ENCODE measurements at regions not wholly inside any gene's neighbourhood (a gene's known extent, or its start where the extent isn't known, plus 50 kb on each side); places are given as distances from the start of the nearest gene placed in this dataset.
"Not testable (repeated sequence)": the region's sequence is repeated elsewhere in the genome, so short reads cannot be mapped to it uniquely, and the experiment has no call there.

DNA sequence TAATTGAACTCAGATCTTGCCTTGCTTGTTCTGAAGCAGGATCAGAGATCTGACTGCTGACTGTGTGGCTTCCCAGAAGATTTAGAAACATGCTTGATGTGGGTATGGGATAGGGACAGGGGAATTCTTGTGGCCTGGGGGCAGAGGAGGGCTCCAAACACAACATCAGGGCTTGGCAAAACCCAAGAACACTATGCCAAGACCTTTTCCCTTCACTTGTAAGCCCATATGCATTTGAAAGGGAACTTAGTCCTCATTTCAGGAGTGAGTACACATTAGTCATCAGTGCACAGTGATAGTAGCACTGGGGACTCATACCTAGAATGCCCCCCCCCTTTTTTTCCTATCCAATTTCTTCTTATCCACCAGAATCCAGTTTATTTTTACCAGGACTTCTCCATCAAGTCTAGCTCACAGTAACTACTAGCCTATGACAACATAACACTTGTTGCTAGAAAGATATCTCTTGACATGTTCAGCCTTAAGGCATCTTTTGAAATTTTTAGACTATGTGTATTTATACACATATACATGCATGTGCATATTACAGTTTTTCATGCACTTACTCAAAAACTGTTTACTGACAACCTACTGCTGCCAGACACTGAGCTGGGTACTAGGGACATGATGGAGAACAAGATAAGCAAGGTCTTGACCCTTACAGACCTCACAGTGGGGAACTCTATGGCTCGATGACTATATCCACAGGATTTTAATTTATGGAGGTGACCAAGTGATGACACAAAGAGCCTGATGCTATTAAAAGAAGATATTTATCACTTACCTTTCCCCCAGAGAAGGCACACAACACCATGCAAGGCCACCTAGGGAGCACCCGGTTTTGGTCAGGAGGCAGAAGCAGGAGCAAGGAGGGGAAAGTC, 158.3 kb upstream of the MAP3K1 start:
- no peak for DNase-seq

DNA sequence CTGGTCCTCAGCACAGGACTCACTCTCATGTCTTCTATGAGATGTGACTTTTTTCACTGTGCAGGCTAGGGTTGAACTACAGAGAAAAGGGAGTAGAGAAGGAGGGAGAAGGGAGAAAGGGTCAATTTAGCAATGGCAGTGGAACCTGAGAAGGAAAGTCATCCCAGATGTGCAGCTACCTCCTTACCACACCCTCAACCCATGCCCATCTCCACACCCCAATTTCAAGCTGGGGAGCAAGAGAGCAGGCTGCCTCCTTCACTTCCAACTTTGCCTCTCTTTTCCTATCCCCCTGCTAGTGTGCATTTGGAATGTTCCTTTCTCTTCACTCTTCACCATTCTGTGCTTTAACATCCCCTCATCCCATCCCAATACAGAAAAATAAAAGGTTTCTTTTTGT, 163.5 kb upstream of the MAP3K1 start:
- DNase-seq: no peak

DNA sequence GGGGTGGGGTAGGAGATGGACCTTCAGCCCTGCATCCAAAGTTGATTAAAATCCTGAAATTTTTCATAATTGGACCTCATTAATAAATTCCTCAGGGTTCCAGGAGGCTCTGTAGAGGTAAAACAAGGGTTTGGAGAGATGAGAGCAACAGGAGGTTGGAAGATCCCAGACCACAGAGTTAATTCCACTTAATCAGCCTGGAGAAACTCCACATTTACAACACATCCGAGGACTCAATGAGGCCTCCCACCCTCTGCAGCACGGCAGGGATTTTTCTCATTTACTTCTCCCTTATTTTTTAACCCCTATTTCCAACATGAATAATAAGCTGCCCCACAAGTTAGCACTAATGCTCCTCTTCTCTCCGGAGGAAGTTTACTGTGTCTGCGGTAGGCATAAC, 165.0 kb upstream of the MAP3K1 start:
- no peak for DNase-seq

DNA sequence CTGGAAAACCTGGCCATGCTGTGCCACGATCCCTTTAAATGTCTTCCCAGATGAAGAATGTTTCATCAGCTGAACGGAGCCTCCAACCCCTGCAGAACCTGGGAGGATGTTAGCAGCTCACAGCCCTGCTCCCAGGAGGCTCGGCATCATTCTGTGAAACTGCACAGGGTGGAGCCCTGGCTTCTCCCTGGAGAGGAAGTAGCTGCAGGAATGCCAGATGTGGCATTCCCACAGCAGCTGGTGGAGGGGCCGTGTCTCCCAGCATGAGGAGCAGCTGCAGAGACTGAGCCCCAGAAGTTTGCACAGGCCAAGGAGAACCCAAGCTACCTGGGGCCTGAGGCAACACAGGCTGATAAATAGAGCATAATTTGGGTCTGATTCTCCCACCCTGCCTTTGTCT, 165.8 kb upstream of the MAP3K1 start:
- no peak for DNase-seq

DNA sequence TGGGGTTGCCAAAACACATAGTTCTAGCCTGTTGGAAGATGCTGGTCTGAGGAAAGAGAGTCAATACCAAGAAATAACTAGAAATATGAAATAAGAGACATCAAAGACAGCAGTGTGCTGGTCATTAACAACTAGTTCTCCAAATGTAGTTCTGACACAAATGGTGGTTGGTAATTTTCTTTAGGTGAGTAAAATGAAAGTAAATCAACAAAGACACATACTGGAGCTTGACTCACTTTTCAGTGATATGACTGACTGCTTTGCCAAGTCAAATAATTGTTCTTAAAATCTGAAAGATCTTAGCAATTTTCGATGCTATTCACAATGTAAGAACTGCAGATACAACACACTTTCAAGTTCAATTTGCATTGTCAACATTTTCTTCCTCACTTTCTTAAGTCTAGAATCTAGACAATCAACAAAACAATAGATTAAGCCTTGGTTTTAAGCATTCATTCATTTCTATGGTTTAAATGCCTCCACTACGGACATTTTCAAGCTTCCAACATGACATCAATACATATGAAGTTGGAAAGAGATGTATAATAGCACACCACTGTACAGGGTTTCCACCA, 166.8 kb upstream of the MAP3K1 start:
- no peak for DNase-seq

DNA sequence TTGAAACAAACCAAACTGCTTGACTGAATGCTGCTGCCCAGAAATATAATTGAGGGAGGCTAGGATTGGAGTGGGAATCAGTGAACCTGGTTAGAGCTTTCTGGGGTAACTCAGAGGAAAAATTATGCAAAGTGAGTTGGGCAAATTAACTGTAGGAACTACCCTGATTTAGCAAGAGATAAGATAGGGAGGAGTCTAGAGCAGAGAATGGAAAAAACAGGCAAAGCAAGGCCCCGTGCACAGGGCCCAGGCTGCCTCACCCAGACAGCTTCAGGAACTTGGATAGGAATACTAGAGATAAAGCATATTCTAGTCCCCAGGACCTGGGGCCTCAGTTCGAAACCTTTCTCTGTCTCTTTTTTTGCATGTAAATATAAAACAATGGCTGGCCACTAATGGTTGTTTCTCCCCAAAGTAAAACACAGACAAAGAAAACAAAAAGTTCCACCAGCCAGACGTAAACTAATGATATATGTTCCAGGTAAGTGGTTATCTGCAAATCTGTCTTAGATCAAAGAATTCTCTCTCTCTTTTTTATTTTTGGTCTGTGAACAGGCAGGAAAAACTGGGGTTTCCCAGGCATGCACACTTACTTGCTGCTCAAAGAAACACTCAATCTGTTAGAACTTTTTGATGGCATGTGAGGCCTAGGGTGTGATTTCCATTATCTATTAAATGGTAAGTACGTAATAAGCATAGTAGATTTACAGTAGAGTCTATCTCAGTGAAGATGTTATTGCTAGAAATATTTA, 168.1 kb upstream of the MAP3K1 start:
- DNase-seq: no peak

DNA sequence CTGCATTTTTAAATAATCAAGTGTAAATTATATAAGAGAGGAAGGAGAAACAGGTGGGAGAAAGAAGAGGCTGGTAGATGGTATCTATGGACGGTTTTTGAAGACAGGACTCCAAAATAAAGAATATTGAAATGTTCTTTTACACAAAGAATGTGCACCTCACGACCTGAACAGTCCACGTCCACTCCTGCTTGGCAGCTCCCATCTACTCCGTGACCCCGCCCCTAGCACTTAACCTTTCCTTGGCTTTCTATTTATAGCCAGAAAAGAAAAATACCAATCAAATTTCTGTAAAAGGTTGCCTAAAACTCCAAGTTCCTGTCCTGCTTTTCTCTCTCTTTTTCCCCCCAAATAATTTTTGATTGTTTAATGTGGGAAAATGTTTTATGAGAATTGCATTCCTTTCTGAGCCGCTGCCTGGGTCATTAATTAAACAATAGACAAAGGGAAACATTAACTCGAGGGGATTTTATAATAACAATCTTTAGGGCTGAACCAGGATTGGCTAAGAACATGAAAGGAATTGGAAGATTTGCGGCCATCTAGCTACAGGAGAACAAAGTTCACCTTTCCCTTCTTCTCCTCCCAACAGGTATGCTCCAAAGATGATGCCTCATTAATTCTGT, 173.6 kb upstream of the MAP3K1 start:
- DNase-seq: no peak

DNA sequence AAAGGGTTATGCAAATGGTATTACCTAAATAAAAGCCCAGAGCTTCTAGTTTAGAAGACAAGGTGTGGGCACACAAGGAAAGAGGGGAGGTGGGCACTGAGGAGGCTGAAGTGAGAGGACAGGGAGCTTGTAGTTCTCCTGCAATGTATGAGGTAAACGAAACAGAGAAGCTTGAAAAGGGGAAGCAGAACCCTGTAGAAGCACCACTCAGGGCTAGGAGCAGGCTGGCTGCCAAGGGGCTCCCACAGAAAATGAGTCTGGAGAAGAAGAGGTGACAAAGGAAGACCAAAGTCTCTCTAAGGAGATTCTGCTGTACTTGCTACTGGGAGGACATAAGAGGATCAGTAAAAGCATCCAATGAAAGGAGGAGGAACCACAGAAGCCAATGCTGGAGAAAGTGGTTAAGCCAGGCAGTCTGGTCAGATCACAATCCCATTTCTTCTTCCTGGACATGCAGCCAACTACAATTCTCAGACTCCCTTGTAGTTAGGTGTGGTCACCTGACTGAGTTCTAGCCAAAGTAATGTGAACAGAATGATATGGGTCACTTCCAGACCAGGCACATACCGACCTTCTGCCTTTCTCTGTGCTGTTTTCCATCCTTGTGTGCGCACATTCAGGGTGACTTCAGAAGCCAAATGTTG, 174.5 kb upstream of the MAP3K1 start:
- DNase-seq: peak; percentile 84 to 86

DNA sequence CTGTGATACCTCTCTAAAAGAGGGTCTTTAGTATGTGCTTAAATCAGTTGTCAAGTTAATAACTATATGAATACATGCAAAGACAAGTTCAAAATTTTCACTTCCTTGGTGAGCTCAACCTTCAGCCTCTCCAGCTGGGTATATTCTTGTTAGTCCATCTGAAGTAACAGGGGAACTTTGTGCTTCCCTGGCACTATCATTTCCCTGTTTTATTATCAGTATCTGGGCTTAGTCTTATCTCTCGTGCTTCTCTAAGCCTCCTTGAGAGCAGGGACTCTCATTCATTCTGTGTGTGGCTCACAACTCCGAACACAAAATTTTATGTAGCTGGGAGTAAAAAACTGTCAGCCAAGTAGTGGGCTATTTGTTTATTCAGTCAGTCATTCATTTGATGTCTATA, 175.9 kb upstream of the MAP3K1 start:
- no peak for DNase-seq

DNA sequence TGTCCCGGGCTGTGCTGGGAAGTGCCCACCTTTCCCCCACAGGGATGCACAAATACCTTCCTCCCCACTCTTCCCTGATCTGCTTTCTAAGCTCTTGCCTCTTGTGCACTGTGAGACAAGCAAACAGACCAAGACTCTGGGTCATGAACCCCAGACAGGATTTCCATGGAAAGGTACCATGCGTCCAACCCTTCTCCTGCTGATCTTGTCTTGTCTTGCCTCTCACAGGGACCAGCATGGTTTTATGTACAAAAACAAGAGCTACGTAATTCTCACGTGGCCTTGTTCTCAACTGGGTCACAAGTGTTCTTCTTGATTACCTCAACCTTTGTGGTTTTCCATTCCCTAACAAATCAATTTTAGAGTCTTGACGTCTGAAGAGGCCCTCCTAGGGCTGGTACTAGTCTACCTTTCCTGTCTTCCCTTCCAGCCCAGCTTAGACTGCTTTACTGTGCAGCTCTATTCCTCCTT, 176.5 kb upstream of the MAP3K1 start:
- DNase-seq: no peak

DNA sequence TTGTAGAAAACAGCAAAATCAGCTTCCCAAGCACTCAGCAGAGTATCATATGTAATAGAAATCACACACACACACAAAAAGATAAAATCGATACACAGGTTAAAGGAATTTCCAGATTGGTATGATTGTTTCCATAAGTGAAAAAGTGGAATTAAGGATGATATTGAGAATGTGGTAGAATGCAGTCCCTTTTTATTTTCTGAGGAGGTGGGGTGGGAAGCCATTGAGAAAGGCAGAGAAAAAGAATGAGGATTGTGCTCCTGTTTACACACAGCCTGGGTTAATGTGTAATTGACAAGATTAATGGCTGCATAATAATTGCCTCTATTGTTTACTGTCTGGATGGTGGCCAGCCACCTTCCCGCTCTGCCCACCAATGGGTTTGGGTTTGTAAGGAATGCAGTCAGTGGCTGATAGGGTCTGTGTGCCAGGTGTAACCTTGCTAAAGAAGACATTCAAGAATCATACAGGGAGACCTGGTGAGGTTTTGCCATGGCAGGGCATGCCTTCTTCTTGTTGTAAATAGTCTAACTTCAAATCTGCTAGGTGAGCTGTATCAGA, 177.2 kb upstream of the MAP3K1 start:
- DNase-seq: no peak

DNA sequence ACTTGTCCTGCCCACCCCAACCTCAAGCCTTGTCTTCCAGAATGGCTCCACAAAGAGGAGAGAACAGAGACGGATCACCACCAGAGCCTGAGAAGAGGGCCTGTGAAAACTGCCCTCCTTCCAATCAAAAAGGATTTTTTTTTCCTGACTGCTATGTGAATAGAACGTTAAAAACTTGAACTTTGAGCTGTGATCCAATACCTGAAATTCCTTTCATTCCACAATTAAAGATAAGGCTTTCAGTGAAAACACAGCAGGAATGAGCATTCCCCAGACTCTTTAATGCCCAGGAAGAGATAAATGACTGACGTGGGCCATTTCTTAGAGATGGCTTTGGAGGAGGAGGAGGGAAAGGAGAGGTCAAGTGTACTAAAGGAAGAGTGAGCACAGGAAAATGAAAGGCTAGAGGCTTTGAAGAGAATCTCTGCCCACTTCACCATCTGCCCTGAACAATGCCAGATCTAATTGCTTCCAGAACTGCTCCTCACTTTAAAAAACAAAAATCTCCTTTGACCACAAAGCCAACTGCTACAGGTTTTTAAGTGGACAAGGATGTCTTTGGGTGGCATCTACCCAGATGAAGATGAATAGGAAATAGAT, 177.9 kb upstream of the MAP3K1 start:
- no peak for DNase-seq

DNA sequence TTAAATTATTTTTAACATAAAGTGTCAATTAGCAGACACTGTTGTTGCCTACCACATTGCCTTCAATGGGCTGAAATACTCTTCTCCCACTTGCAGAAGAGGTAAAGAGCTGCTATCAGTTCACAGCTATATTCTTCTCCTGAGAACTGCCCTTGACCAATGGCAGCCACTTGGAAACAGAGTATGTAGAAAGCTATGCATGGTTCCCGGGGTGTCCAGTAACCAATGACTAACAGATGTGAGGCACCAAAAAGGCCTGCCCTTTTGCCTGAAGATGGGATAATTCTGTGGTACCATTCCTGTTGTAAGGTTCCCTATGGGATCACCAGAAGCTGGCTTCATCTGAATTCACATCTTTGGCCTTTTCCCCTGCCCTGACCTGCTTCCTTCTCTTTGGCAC, 181.4 kb upstream of the MAP3K1 start:
- no peak for DNase-seq

DNA sequence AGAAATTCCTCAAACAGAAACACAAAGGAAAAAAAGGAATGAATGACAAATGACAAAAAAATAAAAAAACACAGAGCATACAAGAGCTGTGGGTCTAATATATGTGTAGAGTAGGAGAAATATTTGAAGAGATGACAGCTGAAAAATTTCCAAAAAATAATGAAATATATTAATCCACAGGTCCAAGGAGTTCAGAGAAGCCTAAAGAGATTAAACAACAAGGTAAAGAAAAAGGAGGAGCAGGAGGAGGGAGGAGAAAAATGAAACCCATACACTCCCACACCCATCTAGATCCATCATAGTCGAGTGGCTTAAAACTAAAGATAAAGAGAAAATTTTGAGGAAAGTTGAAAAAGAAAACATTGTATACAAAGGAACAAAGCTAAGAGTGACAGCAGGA, 182.4 kb upstream of the MAP3K1 start:
- no peak for DNase-seq

DNA sequence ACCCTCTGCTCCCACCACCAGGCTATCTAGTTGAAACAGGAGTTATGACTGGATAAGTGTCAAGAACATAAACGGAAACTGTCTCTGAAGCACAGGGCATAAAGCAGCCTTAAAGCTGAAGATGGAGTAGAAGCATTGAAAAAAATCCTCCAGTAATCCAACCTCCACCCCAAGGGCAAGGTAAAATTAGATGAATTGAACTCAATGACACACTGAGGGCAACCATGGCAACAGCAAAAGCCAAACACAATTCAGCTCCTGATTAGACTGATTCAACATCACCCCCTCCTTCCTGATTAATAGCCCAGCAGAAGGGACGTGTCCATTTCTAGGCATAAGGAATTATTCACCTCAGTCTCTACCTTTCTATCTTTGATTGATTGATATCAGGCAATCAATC, 183.2 kb upstream of the MAP3K1 start:
- DNase-seq: no peak

DNA sequence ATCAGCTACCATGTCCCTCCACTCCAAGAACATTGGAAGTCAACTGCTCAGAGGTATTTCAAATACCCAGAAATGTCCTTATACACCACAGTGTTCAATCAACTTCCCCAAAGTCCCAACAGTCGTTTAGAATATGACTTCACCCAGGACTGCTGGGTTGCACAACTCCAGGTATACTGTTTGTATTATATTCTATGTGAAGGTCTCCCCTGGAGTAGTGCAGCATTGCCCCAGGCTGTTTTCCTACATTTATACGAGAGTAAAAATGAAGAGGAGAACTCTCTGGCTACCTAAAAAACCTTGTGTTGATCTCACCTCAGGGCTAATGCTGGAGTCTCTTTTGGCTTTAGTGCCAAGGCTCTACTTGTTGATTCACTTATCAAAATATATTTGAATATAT, 183.6 kb upstream of the MAP3K1 start:
- DNase-seq: peak in 1 of 2 experiments; percentile 3

DNA sequence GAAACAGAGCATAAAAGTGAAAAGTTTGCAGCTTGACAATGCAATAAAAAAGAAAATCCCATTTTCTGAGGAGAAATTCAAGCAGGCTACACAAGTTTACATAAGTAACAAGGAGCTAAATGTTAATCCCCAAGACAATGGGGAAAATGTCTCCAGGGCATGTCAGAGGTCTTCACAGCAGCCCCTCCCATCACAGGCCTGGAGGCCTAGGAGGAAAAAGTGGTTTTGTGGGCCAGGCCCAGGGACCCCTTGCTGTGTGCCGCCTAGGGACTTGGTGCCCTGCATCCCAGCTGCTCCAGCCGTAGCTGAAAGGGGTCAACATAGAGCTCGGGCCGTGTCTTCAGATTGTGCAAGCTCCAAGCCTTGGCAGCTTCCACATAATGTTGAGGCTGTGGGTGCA, 186.7 kb upstream of the MAP3K1 start:
- DNase-seq: not testable (repeated sequence)

DNA sequence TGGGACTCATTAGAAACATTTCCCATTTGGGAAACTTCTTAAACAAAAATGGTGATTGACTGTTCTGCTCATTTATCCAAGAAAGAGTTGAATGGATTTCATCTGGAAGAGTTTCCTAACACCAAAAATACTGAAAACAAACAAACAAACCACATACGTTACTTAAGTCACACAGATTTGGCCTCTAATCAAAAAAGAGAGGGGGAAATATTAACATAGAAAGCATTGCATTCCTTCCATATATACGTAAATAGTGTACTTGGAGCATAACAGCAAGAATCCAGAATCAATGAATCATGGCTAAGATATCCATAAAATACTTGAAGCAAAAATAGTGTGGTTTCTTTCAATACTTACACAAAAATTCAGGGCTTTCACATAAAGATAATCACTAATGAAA, 189.8 kb upstream of the MAP3K1 start:
- DNase-seq: no peak

DNA sequence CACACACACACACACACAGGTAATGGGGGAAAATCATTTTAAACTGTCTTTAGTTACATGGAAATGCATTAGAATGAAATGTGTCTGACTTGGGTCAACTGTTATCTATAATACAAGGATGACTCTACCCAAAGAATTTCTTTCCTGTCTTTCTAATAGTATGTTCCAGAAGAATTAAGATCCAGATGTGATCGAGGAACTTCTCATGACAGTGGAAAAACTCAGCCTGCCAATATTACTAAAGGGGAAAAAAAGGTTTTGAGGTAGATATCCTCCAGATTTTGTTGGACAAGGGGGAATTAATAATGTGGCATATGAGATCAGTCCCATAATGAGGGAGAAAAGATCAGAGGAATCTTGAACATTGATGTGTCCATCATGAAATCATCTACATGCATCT, 190.6 kb upstream of the MAP3K1 start:
- no peak for DNase-seq

DNA sequence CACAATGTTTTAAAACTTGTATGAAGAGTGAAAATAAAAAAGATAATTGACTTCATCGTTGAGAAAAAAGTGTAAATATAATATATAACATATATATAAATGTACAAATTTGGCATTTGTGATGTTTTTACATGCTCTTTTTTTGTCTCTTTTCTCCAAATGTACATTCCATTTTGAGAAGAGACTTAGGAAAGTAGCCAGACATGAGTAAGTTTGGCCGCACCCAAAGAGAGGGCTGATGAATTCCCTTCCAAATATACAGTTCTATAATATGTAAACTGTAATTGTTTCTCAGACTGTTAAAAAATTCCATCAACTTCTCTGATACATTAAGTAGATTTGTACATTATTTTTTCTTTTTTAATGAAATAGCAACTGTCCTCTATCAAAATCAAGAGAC, 193.2 kb upstream of the MAP3K1 start:
- no peak for DNase-seq

DNA sequence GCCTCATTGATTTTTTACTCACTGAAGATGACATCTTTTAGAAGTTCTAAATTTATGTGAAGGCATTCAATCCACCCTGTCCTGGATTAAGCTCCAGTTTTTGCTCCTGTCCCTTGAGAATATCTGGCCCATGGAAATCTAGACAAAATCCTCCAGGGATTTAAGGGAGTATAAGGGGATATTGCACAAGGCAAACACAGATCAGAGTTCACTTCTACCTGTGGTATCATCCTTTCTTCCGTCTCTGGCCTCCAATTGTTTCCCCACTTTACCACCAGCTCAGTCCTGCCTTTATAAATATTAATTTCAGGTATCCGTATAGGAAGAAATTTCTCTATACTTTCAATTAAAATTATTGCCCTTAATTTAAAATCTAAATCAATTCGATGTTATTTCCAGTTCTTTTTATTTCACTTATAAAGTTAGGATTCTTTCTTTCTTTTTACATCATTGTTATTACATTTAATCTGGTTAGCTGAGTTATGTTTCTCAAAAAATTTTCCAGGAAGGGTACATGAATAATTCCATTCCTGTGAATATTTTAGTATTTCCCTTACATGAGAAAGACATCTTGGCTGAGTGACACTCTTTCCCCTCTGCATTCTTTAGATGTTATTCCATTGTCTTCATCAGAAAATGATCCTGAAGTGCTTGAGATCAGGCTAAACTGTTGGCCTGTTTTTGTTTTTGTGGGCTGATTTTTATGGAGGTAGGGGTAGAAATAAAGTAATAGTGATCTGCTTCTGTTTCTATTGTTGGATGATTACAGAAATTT, 194.3 kb upstream of the MAP3K1 start:
- DNase-seq: no peak

Measured in Kasumi-1 (cell line).